CD4-positive, alpha-beta memory T cell (primary cell): ENCODE measurements at regions not wholly inside any gene's neighbourhood (a gene's known extent, or its start where the extent isn't known, plus 50 kb on each side); places are given as distances from the start of the nearest gene placed in this dataset.
"Not testable (repeated sequence)": the region's sequence is repeated elsewhere in the genome, so short reads cannot be mapped to it uniquely, and the experiment has no call there.

ENCODE experiments used
- CTCF ChIA-PET: fragments of 350-600 bp; sonication (Branson Sonifier 250); formaldehyde crosslinking; loops from one replicate; lab custom pipeline; 2021; ENCODE audit warnings: inconsistent platforms; ENCODE audit not compliant: partially characterized antibody; lab: Charles Lee
- POLR2A ChIA-PET: fragments of 350-600 bp; sonication (Branson Sonifier 250); formaldehyde crosslinking; loops from one replicate; lab custom pipeline; 2021; ENCODE audit not compliant: partially characterized antibody; lab: Charles Lee
- DNase-seq, 5 donors: peaks; one replicate each; pipeline versions ENCODE4 v3.0.0 to v3.0.0-alpha.2; 2020 to 2022; ENCODE audit warnings: mixed read lengths in 1 of 5
- H3K27ac ChIP-seq: one replicate; pipeline ENCODE4 v1.7.0; 2013; ENCODE audit warnings: low read depth, low read length
- H3K27me3 ChIP-seq: 2 replicates; pipeline ENCODE4 v1.7.0; 2013; ENCODE audit warnings: mild to moderate bottlenecking, low read length, moderate library complexity; ENCODE audit not compliant: insufficient read depth
- H3K36me3 ChIP-seq: 2 replicates; pipeline ENCODE4 v1.7.0; 2013; ENCODE audit warnings: mild to moderate bottlenecking, low read length, moderate library complexity; ENCODE audit not compliant: insufficient read depth
- H3K4me1 ChIP-seq: 2 replicates; pipeline ENCODE4 v1.7.0; 2013; ENCODE audit warnings: mild to moderate bottlenecking, low read length, moderate library complexity; ENCODE audit not compliant: insufficient read depth
- H3K4me3 ChIP-seq, 2 donors: one replicate each; pipeline ENCODE4 v1.7.0; 2013; ENCODE audit warnings: low read length in 2 of 2, mild to moderate bottlenecking in 1 of 2
- H3K9me3 ChIP-seq, 2 donors: one replicate each; pipeline ENCODE4 v1.7.0; 2013; ENCODE audit warnings: low read length in 2 of 2, control low read depth in 1 of 2; ENCODE audit not compliant: control insufficient read depth in 1 of 2
- H3K27ac Mint-ChIP-seq, 7 donors: one replicate each; pipeline ENCODE4 v1.8.0; 2020 to 2021; ENCODE audit warnings: mixed read lengths in 7 of 7, mild to moderate bottlenecking in 6 of 7, inconsistent platforms in 3 of 7, moderate library complexity in 3 of 7
- H3K27me3 Mint-ChIP-seq, 2 donors: one replicate each; pipeline ENCODE4 v1.8.0; 2020 to 2021; ENCODE audit warnings: mixed read lengths in 2 of 2
- H3K36me3 Mint-ChIP-seq, 2 donors: one replicate each; pipeline ENCODE4 v1.8.0; 2020 to 2021; ENCODE audit warnings: mixed read lengths in 2 of 2, inconsistent platforms in 1 of 2, mild to moderate bottlenecking in 1 of 2
- H3K4me1 Mint-ChIP-seq, 4 donors: one replicate each; pipeline ENCODE4 v1.8.0; 2020 to 2021; ENCODE audit warnings: mixed read lengths in 4 of 4, mild to moderate bottlenecking in 1 of 4
- H3K4me3 Mint-ChIP-seq, 8 donors: one replicate each; pipeline ENCODE4 v1.8.0; 2020 to 2021; ENCODE audit warnings: mixed read lengths in 8 of 8, mild to moderate bottlenecking in 7 of 8, moderate library complexity in 6 of 8, inconsistent platforms in 3 of 8
- H3K9me3 Mint-ChIP-seq, 8 donors: one replicate each; pipeline ENCODE4 v1.8.0; 2020 to 2021; ENCODE audit warnings: mixed read lengths in 8 of 8, mild to moderate bottlenecking in 5 of 8, inconsistent platforms in 3 of 8, moderate library complexity in 1 of 8
- intact Hi-C: fragments of 100-400 bp; cut with micrococcal nuclease; formaldehyde crosslinking; loops from one replicate; pipeline ENCODE4 v1.15.1; 2023

- H3K27ac Mint-ChIP-seq, result no peak overlapping the region
- no peaks in the 10 kb centered on the region for H3K27me3 ChIP-seq
- H3K9me3 Mint-ChIP-seq, result peaks cover 0 to 4% (median 0%) of the 10 kb centered on the region in 8 donors
- no peaks in the 10 kb centered on the region for H3K4me1 Mint-ChIP-seq
- ChIA-PET CTCF (no interaction called here), POLR2A (no interaction called here)
- no peak overlapping the region for H3K4me3 ChIP-seq
- H3K4me1 ChIP-seq, result no peaks in the 10 kb centered on the region
- intact Hi-C loops, result no loop called here
- no peak for DNase-seq
- H3K4me3 Mint-ChIP-seq, result peak overlapping the region in 1 of 8 donors; percentile 4
- H3K27me3 Mint-ChIP-seq, result no peaks in the 10 kb centered on the region
- H3K36me3 Mint-ChIP-seq, result no peaks in the 10 kb centered on the region
- H3K9me3 ChIP-seq, result no peaks in the 10 kb centered on the region
- no peak overlapping the region for H3K27ac ChIP-seq
- no peaks in the 10 kb centered on the region for H3K36me3 ChIP-seq
Observed at GRCh38 chrX:65831268-65831667, 163.8 kb downstream of the MSN start.

GRCh38 chrX:65828599-65828998 is 161.1 kb downstream of the MSN start:
- peaks cover 0 to under 1% (median 0%) of the 10 kb centered on the region in 8 donors for H3K9me3 Mint-ChIP-seq
- H3K4me1 ChIP-seq, result no peaks in the 10 kb centered on the region
- intact Hi-C loops, result no loop called here
- ChIA-PET POLR2A (no interaction called here), CTCF (no interaction called here)
- H3K4me1 Mint-ChIP-seq, result no peaks in the 10 kb centered on the region
- H3K4me3 Mint-ChIP-seq, result no peak overlapping the region
- no peaks in the 10 kb centered on the region for H3K27me3 Mint-ChIP-seq
- H3K27me3 ChIP-seq, result no peaks in the 10 kb centered on the region
- no peaks in the 10 kb centered on the region for H3K36me3 Mint-ChIP-seq
- H3K27ac Mint-ChIP-seq, result no peak overlapping the region
- no peaks in the 10 kb centered on the region for H3K9me3 ChIP-seq
- no peak overlapping the region for H3K4me3 ChIP-seq
- H3K36me3 ChIP-seq, result no peaks in the 10 kb centered on the region
- DNase-seq, result no peak
- H3K27ac ChIP-seq, result no peak overlapping the region

GRCh38 chrX:65825226-65825625 is 157.8 kb downstream of the MSN start:
- H3K4me1 ChIP-seq, CTCF ChIA-PET, H3K27me3 Mint-ChIP-seq, POLR2A ChIA-PET, H3K27ac Mint-ChIP-seq, DNase-seq, H3K9me3 ChIP-seq, H3K4me3 Mint-ChIP-seq, H3K27ac ChIP-seq, H3K9me3 Mint-ChIP-seq, H3K36me3 ChIP-seq, H3K36me3 Mint-ChIP-seq, H3K4me3 ChIP-seq, intact Hi-C loops, H3K27me3 ChIP-seq: not testable (repeated sequence)
- H3K4me1 Mint-ChIP-seq, result peaks cover 5 to 16% (median 10%) of the 10 kb centered on the region in 4 donors

- Mint-ChIP-seq H3K4me3 (peak overlapping the region; percentile 76 to 87 (median 81)), H3K36me3 (no peaks in the 10 kb centered on the region), H3K27ac (peak overlapping the region in 5 of 7 donors; percentile 36 to 72 (median 62)), H3K27me3 (no peaks in the 10 kb centered on the region), H3K4me1 (peaks cover 5 to 16% (median 10%) of the 10 kb centered on the region in 4 donors), H3K9me3 (peaks cover 0 to 2% (median 0%) of the 10 kb centered on the region in 8 donors)
- Histone ChIP-seq H3K36me3 (no peaks in the 10 kb centered on the region), H3K27ac (no peak overlapping the region), H3K9me3 (no peaks in the 10 kb centered on the region), H3K4me1 (no peaks in the 10 kb centered on the region), H3K4me3 (peak overlapping the region in 1 of 2 donors; percentile 32), H3K27me3 (no peaks in the 10 kb centered on the region)
- intact Hi-C loops, result no loop called here
- CTCF ChIA-PET, result interaction anchor here (1.0 to 1.2 kb wide), 2 partner anchors 121 to 196 kb away, joined by 3 read pairs; no protein-coding TSS in a partner anchor
- peak; percentile 17 to 49 (median 28) for DNase-seq
- POLR2A ChIA-PET, result no interaction called here
Observed at GRCh38 chrX:65821721-65822496, 154.5 kb downstream of the MSN start.

- H3K36me3 Mint-ChIP-seq, H3K4me1 ChIP-seq, H3K27ac Mint-ChIP-seq, DNase-seq, intact Hi-C loops, H3K4me3 ChIP-seq, H3K4me3 Mint-ChIP-seq, H3K9me3 ChIP-seq, H3K27ac ChIP-seq, H3K9me3 Mint-ChIP-seq, POLR2A ChIA-PET, CTCF ChIA-PET, H3K27me3 ChIP-seq, H3K36me3 ChIP-seq, H3K27me3 Mint-ChIP-seq: not testable (repeated sequence)
- peaks cover 5 to 16% (median 10%) of the 10 kb centered on the region in 4 donors for H3K4me1 Mint-ChIP-seq
Observed at GRCh38 chrX:65819983-65820382, 152.5 kb downstream of the MSN start.

- H3K27me3 ChIP-seq, result no peaks in the 10 kb centered on the region
- Mint-ChIP-seq H3K36me3 (no peaks in the 10 kb centered on the region), H3K27ac (no peak overlapping the region), H3K27me3 (no peaks in the 10 kb centered on the region), H3K9me3 (peaks cover 0 to 20% (median 8%) of the 10 kb centered on the region in 8 donors), H3K4me1 (peaks cover 0 to 3% (median 0%) of the 10 kb centered on the region in 4 donors), H3K4me3 (no peak overlapping the region)
- DNase-seq, result no peak
- ChIA-PET CTCF (no interaction called here), POLR2A (no interaction called here)
- H3K9me3 ChIP-seq, result no peaks in the 10 kb centered on the region
- no peaks in the 10 kb centered on the region for H3K4me1 ChIP-seq
- H3K4me3 ChIP-seq, result no peak overlapping the region
- H3K36me3 ChIP-seq, result no peaks in the 10 kb centered on the region
- intact Hi-C loops, result no loop called here
- H3K27ac ChIP-seq, result no peak overlapping the region
Observed at GRCh38 chrX:65813245-65813644, 145.8 kb downstream of the MSN start.

- ChIA-PET CTCF (no interaction called here), POLR2A (no interaction called here)
- H3K27me3 Mint-ChIP-seq, result no peaks in the 10 kb centered on the region
- Histone ChIP-seq H3K9me3 (no peaks in the 10 kb centered on the region), H3K27ac (no peak overlapping the region), H3K4me1 (no peaks in the 10 kb centered on the region), H3K4me3 (no peak overlapping the region), H3K36me3 (no peaks in the 10 kb centered on the region), H3K27me3 (no peaks in the 10 kb centered on the region)
- H3K36me3 Mint-ChIP-seq, result no peaks in the 10 kb centered on the region
- peaks cover 0 to 3% (median 0%) of the 10 kb centered on the region in 4 donors for H3K4me1 Mint-ChIP-seq
- peaks cover 0 to 20% (median 8%) of the 10 kb centered on the region in 8 donors for H3K9me3 Mint-ChIP-seq
- H3K4me3 Mint-ChIP-seq, result no peak overlapping the region
- peak overlapping the region in 2 of 7 donors; percentile 57 to 79 for H3K27ac Mint-ChIP-seq
- intact Hi-C loops, result no loop called here
- no peak for DNase-seq
Observed at GRCh38 chrX:65811558-65812228, 144.2 kb downstream of the MSN start.
